ENCODE measurements at regions not wholly inside any gene's neighbourhood (a gene's known extent, or its start where the extent isn't known, plus 50 kb on each side); places are given as distances from the start of the nearest gene placed in this dataset.

DNA sequence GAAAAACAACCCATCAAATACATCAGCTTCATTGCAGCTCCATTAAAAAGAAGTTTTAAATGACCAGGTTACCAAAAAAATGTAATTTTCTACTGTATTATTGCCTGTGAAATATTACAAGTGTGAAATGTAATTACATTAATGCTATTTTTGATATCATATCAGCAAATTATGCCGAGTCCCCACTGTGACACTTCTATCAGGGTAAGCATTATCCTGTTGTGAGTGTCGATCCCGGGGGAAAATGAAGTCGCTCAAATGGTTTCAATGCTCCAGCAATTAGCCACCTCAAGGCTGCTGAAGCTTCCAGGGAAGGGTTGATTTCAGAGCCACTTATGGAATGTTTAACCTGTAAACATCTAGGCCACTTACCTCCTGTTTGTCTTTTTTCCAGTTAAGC, 70.4 kb downstream of the RCN1 start:
- DNase-seq (ENCODE audit: low read depth): no peak

- DNase-seq (ENCODE audit: low read depth): no peak
These were observed 71.5 kb downstream of the RCN1 start for GRCh38 chr11:32162351-32162750.

GRCh38 chr11:32162906-32163305, 72.0 kb downstream of the RCN1 start:
- DNase-seq (ENCODE audit: low read depth): no peak

GRCh38 chr11:32163557-32163956, 72.7 kb downstream of the RCN1 start:
- no peak for DNase-seq (ENCODE audit: low read depth)

- DNase-seq (ENCODE audit: low read depth): no peak
These were observed 74.0 kb downstream of the RCN1 start for GRCh38 chr11:32164836-32165235.

DNA sequence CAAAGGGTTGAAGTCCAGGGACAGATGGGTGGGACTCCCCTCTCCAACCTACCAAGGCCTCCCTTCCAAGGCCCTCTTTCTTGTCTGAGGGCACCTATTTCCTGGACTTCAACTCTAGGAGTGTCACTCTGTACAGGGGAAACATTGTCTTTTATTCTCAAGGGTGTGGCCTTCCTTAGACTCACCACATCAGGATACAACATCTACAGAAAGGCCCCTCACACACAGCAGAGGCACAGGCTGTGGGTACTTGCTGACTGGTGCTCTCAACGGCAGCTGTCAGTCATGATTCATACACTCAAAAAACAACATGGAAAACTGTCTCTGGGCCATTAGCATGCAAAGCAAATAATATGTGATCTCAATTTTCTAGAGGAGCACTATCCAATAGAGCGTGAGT, 78.0 kb downstream of the RCN1 start:
- no peak for DNase-seq (ENCODE audit: low read depth)

DNA sequence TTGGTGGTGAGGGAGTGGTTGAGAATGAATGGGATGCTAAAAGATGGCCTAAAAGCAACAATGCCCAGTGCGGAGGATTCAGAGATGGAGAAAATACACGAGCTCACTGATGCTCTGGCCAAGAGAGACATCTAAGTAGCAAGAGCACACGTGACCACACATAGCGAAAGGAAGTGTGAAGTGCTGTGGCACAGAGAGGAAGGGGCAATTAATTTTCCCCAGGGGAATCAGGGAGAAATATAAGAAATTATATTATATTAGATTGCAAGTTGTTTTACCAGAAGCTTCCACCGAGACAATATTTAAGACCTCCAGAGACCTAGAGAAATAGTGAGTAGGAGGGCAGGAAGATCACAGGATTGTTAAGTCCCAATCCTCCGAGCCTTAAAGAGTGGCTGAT, 80.6 kb downstream of the RCN1 start:
- DNase-seq (ENCODE audit: low read depth): no peak

GRCh38 chr11:32172041-32172847, 81.4 kb downstream of the RCN1 start:
- DNase-seq (ENCODE audit: low read depth): no peak

- DNase-seq (ENCODE audit: low read depth): no peak
These were observed 82.3 kb downstream of the RCN1 start for GRCh38 chr11:32172848-32173834.

- DNase-seq (ENCODE audit: low read depth): no peak
These were observed 83.1 kb downstream of the RCN1 start for GRCh38 chr11:32173977-32174376.

- DNase-seq (ENCODE audit: low read depth): peak; percentile 72
These were observed 85.5 kb downstream of the RCN1 start for GRCh38 chr11:32176223-32176934.

DNA sequence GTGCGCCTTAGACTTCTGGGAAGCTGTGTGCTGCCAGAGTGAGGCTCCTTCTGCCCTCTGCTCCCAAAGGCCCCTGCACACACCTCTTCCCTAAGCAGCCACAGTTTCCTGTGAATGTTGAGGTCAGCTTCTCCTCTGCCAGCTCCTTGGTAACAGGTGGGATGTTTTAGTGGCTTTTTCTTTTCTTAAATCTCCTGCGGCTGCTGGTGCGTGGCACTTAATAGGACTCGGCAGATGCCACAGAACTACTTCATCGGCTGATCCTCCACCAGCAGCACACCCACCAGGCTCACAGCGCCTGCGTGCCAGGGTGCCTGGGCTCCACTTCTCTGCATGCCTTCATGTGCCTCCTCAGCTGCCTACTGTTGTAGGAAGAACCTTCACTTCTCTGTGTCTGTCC, 87.8 kb downstream of the RCN1 start:
- no peak for DNase-seq (ENCODE audit: low read depth)

- DNase-seq (ENCODE audit: low read depth): no peak
These were observed 92.6 kb downstream of the RCN1 start for GRCh38 chr11:32183512-32183911.

DNA sequence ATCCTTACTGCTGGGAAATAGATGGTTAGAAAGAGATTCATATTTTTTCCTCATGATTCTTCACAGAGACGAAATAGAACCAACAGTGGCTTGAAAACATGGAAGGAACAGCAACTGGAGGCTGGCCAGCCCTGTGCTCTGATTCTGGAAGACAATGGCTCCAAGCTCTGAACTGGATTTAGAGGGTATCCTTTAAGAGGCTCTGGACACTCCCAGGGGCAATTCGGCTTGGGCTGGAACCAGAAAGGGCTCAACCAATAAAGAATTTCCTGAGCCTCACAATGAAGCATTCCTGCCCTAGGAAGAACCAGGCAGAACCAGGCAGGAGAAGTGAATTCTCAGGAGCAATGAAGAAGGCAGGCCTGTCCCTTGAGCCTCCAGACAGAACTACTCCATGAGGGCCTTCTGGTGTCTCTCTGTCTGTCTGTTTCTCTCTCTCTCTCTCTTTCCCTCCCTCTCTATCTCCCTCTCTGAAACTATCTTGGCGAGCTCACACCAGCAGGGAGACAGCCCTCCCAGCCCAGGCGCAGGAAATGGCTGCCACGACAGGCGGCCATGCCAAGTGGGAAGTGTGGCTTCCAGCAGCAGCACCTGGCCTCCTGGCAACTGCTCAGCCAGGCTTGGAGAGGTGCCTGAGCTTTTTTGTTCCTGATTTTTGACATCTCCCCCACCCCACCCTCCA, 93.3 kb downstream of the RCN1 start:
- DNase-seq (ENCODE audit: low read depth): no peak

GRCh38 chr11:32184723-32185376, 94.0 kb downstream of the RCN1 start:
- DNase-seq (ENCODE audit: low read depth): no peak

DNA sequence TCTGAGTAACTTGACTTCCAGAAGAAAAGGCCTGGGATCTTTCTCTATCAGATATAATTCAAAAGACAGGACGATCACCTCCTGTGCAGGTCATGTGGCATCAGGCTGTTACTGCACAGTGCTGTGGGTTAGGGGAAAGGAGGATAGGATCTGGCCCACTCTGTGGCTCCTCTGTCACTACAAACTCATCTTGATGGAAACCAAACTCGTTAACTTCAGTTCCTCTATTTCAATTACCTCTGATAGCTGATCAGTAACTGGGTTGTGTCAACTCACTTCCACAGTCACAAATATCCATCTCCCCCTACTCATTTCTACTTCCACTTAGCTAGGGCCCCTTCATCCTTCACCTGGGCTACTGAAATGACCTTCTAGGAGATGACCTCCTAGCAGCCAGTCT, 95.2 kb downstream of the RCN1 start:
- no peak for DNase-seq (ENCODE audit: low read depth)

- no peak for DNase-seq (ENCODE audit: low read depth)
These were observed 96.2 kb downstream of the RCN1 start for GRCh38 chr11:32187111-32187510.

GRCh38 chr11:32188785-32189184, 97.9 kb downstream of the RCN1 start:
- no peak for DNase-seq (ENCODE audit: low read depth)

DNA sequence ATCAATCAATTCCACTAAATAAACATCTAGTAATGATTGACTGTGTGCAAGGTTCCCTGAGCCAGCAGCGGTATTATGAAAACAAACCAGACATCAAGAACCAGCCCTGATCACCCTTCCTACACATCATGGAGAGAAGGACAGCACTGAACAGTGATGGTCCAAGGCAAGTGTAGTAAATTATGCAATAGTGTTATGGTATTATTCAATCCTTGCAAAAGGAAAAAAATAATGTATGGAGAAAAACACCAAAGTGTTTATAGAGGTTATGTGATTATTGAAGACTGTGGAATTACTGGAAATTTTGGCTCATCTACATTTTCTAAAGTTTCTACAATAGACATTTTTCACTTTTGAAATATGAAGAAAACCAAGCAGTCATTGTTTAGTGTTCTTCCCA, 105.3 kb downstream of the RCN1 start:
- DNase-seq (ENCODE audit: low read depth): no peak

DNA sequence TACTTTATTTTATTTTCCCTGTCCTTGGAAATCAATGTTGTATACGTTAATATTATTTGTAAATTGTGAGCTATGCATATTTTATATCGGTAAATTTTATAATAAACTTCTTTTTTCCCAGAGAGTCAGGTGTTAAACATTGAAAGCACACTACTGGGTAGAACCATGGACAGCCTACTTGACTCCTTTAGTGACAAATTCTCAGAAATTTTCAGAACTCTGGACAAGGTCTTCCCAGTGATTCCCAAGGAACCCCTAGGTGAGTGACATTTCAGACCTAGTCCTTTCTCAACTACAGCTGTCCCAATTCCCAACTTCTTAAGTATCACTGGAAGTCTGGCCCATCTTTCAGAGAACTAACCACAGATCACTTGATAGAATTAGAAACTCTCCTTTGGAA, 107.2 kb downstream of the RCN1 start:
- no peak for DNase-seq (ENCODE audit: low read depth)

DNA sequence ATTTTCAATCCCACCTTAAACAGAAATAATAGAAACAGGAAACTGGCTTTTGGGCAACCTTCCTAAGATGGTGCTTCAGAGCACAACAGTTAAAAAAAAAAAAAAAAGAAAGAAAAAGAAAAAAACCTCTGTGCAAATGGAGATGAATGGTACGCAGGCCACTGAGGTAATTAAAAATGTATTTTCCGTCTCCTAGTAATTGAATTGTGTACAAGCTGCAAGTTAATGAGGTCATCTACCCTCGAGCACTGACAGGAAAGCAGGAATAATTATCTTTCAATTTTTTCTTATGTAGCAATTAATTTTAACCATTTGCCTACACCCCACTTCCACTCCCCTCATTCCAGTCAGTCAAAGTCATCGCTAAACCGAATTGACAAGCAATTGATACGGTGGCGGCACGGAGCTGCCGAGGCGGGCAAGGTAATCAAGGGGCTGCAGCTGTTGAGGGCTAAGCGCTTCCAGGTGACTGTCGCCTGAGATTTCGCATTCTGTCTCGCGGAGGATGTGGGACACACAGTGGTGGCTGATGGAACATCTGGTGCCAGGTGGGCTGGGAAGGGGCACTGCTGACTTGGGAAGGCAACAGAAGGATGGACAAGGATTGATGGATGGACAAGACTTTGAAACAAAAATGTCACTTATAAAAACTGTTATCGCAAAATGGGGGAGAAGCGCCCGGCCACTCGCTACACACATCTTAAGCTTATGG, 109.4 kb downstream of the RCN1 start:
- DNase-seq (ENCODE audit: low read depth): no peak
